Common myeloid progenitor, CD34-positive (primary cell): ENCODE measurements at regions not wholly inside any gene's neighbourhood (a gene's known extent, or its start where the extent isn't known, plus 50 kb on each side); places are given as distances from the start of the nearest gene placed in this dataset.
"Not testable (repeated sequence)": the region's sequence is repeated elsewhere in the genome, so short reads cannot be mapped to it uniquely, and the experiment has no call there.

Experiments
- CTCF ChIA-PET: fragments of 350-600 bp; sonication (Branson Sonifier 250); formaldehyde crosslinking; loops from one replicate; lab custom pipeline; 2021; ENCODE audit warnings: antibody characterized with exemption; lab: Charles Lee
- POLR2A ChIA-PET: fragments of 350-600 bp; sonication (Branson Sonifier 250); formaldehyde crosslinking; loops from one replicate; lab custom pipeline; 2021; ENCODE audit warnings: antibody characterized with exemption; lab: Charles Lee
- DNase-seq, 3 donors: peaks; one replicate each; pipeline versions ENCODE4 v3.0.0 to v3.0.0-alpha.2; 2013
- H3K27ac ChIP-seq, 2 experiments: 1 replicate in 1 of 2; 2 replicates in 1 of 2; pipeline ENCODE4 v1.7.0; 2013; ENCODE audit warnings: inconsistent platforms in 2 of 2, low read length in 2 of 2, mild to moderate bottlenecking in 2 of 2, low read depth in 1 of 2, moderate library complexity in 1 of 2; ENCODE audit not compliant: severe bottlenecking in 2 of 2, insufficient read depth in 1 of 2, poor library complexity in 1 of 2
- H3K27me3 ChIP-seq, 5 experiments: replicated peaks in 2 of 5; 1 replicate in 3 of 5; 2 replicates in 2 of 5; pipeline versions ENCODE4 v1.6.1 to v1.7.0; 2013; ENCODE audit warnings: low read length in 4 of 5, mild to moderate bottlenecking in 2 of 5, moderate library complexity in 2 of 5, inconsistent platforms in 1 of 5; ENCODE audit not compliant: insufficient read depth in 5 of 5, control insufficient read depth in 4 of 5
- H3K36me3 ChIP-seq, 4 experiments: 1 replicate in 2 of 4; 2 replicates in 2 of 4; pipeline versions ENCODE4 v1.6.1 to v1.7.0; 2013; ENCODE audit warnings: low read length in 3 of 4, control low read depth in 1 of 4, mild to moderate bottlenecking in 1 of 4; ENCODE audit not compliant: control insufficient read depth in 4 of 4, insufficient read depth in 4 of 4
- H3K4me1 ChIP-seq, 4 experiments: 1 replicate in 3 of 4; 2 replicates in 1 of 4; pipeline versions ENCODE4 v1.6.1 to v1.7.1; 2013; ENCODE audit warnings: low read length in 3 of 4, mild to moderate bottlenecking in 3 of 4, control low read depth in 1 of 4, inconsistent platforms in 1 of 4, moderate library complexity in 1 of 4; ENCODE audit not compliant: control insufficient read depth in 4 of 4, insufficient read depth in 4 of 4; ENCODE audit errors: control extremely low read depth in 1 of 4
- H3K4me3 ChIP-seq, 7 experiments: 1 replicate in 4 of 7; 2 replicates in 3 of 7; pipeline versions ENCODE4 v1.5.1 to v1.7.0; 2013; ENCODE audit warnings: mild to moderate bottlenecking in 7 of 7, low read length in 6 of 7, moderate library complexity in 6 of 7, inconsistent platforms in 2 of 7, low read depth in 2 of 7, control low read depth in 1 of 7; ENCODE audit not compliant: insufficient read depth in 4 of 7, control insufficient read depth in 1 of 7; ENCODE audit errors: extremely low read depth in 1 of 7
- H3K9me3 ChIP-seq, 5 experiments: 1 replicate in 4 of 5; 2 replicates in 1 of 5; pipeline versions ENCODE4 v1.6.1 to v1.7.1; 2013; ENCODE audit warnings: low read length in 4 of 5, mild to moderate bottlenecking in 2 of 5, inconsistent platforms in 1 of 5, low read depth in 1 of 5, moderate library complexity in 1 of 5; ENCODE audit not compliant: control insufficient read depth in 4 of 5, insufficient read depth in 2 of 5; ENCODE audit errors: control extremely low read depth in 1 of 5
- WGBS: methylation state at CpG from one replicate; pipeline ENCODE4 v1.1.5; 2013; ENCODE audit not compliant: insufficient coverage; 5-methylcytosine and 5-hydroxymethylcytosine counted together

GRCh38 chr9:20242510-20243189 lies 379.6 kb downstream of the MLLT3 start:
- no peaks in the 10 kb centered on the region for H3K27me3 ChIP-seq
- POLR2A ChIA-PET, result no interaction called here
- 6% methylated on average over 5 of the region's 10 CpGs for WGBS
- H3K36me3 ChIP-seq, result no peaks in the 10 kb centered on the region
- peaks cover 8 to 25% (median 16%) of the 10 kb centered on the region in 4 experiments for H3K4me1 ChIP-seq
- DNase-seq, result peak; percentile 21 to 84 (median 74)
- H3K4me3 ChIP-seq, result peak overlapping the region in 6 of 7 experiments; percentile 19 to 68 (median 31)
- CTCF ChIA-PET, result no interaction called here
- peak overlapping the region in 1 of 2 experiments; percentile 36 for H3K27ac ChIP-seq
- no peaks in the 10 kb centered on the region for H3K9me3 ChIP-seq

- Histone ChIP-seq H3K9me3 (peaks cover 0 to 3% (median 0%) of the 10 kb centered on the region in 5 experiments), H3K27me3 (no peaks in the 10 kb centered on the region), H3K27ac (no peak overlapping the region), H3K4me3 (no peak overlapping the region), H3K36me3 (no peaks in the 10 kb centered on the region), H3K4me1 (peaks cover 8 to 25% (median 16%) of the 10 kb centered on the region in 4 experiments)
- CTCF ChIA-PET, result interaction anchor here (1.3 kb wide), 1 partner anchor 16 kb away, joined by 4 read pairs; no protein-coding TSS in a partner anchor
- POLR2A ChIA-PET, result no interaction called here
- peak in 1 of 3 donors; percentile 7 for DNase-seq
- WGBS, result 100% methylated on average over 1 of the region's 2 CpGs
These were observed 381.8 kb downstream of the MLLT3 start for GRCh38 chr9:20240498-20240897.

GRCh38 chr9:20238921-20239320 lies 383.4 kb downstream of the MLLT3 start:
- POLR2A ChIA-PET, result interaction anchor here (0.6 kb wide), 1 partner anchor 1227 kb away, joined by 3 read pairs; no protein-coding TSS in a partner anchor
- WGBS, result no CpG with 5 or more reads among the region's 1 CpG

GRCh38 chr9:20237686-20238085 lies 384.6 kb downstream of the MLLT3 start:
- Histone ChIP-seq H3K27me3 (no peaks in the 10 kb centered on the region), H3K36me3 (no peaks in the 10 kb centered on the region), H3K4me1 (peaks cover 5 to 10% (median 9%) of the 10 kb centered on the region in 4 experiments), H3K27ac (no peak overlapping the region), H3K4me3 (no peak overlapping the region), H3K9me3 (peaks cover 0 to 5% (median 0%) of the 10 kb centered on the region in 5 experiments)
- WGBS, result 88% methylated on average over 1 of the region's 1 CpG
- DNase-seq, result no peak
- ChIA-PET POLR2A (no interaction called here), CTCF (no interaction called here)

More at GRCh38 chr9:20238921-20239320, 383.4 kb downstream of the MLLT3 start:
- Histone ChIP-seq H3K27ac (no peak overlapping the region), H3K4me3 (no peak overlapping the region), H3K36me3 (no peaks in the 10 kb centered on the region), H3K4me1 (peaks cover 8 to 21% (median 15%) of the 10 kb centered on the region in 4 experiments), H3K27me3 (no peaks in the 10 kb centered on the region), H3K9me3 (peaks cover 0 to 5% (median 0%) of the 10 kb centered on the region in 5 experiments)
- no peak for DNase-seq
- CTCF ChIA-PET, result no interaction called here

- WGBS, result 91% methylated on average over 4 of the region's 4 CpGs
- POLR2A ChIA-PET, result no interaction called here
- no peaks in the 10 kb centered on the region for H3K36me3 ChIP-seq
- no peaks in the 10 kb centered on the region for H3K27me3 ChIP-seq
- DNase-seq, result no peak
- H3K27ac ChIP-seq, result no peak overlapping the region
- H3K4me1 ChIP-seq, result peaks cover 0 to under 1% (median 0%) of the 10 kb centered on the region in 4 experiments
- CTCF ChIA-PET, result no interaction called here
- no peak overlapping the region for H3K4me3 ChIP-seq
- peaks cover 0 to 5% (median 0%) of the 10 kb centered on the region in 5 experiments for H3K9me3 ChIP-seq
These were observed 385.6 kb downstream of the MLLT3 start for GRCh38 chr9:20236676-20237075.

- H3K9me3 ChIP-seq, DNase-seq, H3K4me3 ChIP-seq, H3K27ac ChIP-seq, POLR2A ChIA-PET, H3K36me3 ChIP-seq, H3K27me3 ChIP-seq, H3K4me1 ChIP-seq, CTCF ChIA-PET: not testable (repeated sequence)
- 97% methylated on average over 11 of the region's 11 CpGs for WGBS
These were observed 387.1 kb downstream of the MLLT3 start for GRCh38 chr9:20235206-20235605.

GRCh38 chr9:20228096-20228495 lies 394.2 kb downstream of the MLLT3 start:
- no peak for DNase-seq

More at GRCh38 chr9:20228096-20228495, 394.2 kb downstream of the MLLT3 start:
- WGBS, result 84% methylated on average over 2 of the region's 2 CpGs
- H3K4me1 ChIP-seq, result peaks cover 2 to 12% (median 4%) of the 10 kb centered on the region in 4 experiments
- no peak overlapping the region for H3K27ac ChIP-seq
- H3K36me3 ChIP-seq, result no peaks in the 10 kb centered on the region
- no peak overlapping the region for H3K4me3 ChIP-seq
- H3K9me3 ChIP-seq, result no peaks in the 10 kb centered on the region
- H3K27me3 ChIP-seq, result no peaks in the 10 kb centered on the region
- ChIA-PET CTCF (no interaction called here), POLR2A (no interaction called here)
